NT2/D1 (cell line): ENCODE measurements at regions not wholly inside any gene's neighbourhood (a gene's known extent, or its start where the extent isn't known, plus 50 kb on each side); places are given as distances from the start of the nearest gene placed in this dataset.

ENCODE experiments used
- SUZ12 ChIP-seq: IDR thresholded peaks from 2 replicates; pipeline ENCODE4 v1.6.1; 2011; ENCODE audit not compliant: insufficient read length, insufficient read depth; ENCODE audit errors: extremely low read depth
- YY1 ChIP-seq: IDR thresholded peaks from 2 replicates; pipeline ENCODE4 v1.6.1; 2011; ENCODE audit not compliant: insufficient read length, insufficient read depth
- ZNF274 ChIP-seq: IDR thresholded peaks from 2 replicates; pipeline ENCODE4 v1.6.1; 2011; ENCODE audit warnings: mild to moderate bottlenecking, low read depth, low read length

DNA sequence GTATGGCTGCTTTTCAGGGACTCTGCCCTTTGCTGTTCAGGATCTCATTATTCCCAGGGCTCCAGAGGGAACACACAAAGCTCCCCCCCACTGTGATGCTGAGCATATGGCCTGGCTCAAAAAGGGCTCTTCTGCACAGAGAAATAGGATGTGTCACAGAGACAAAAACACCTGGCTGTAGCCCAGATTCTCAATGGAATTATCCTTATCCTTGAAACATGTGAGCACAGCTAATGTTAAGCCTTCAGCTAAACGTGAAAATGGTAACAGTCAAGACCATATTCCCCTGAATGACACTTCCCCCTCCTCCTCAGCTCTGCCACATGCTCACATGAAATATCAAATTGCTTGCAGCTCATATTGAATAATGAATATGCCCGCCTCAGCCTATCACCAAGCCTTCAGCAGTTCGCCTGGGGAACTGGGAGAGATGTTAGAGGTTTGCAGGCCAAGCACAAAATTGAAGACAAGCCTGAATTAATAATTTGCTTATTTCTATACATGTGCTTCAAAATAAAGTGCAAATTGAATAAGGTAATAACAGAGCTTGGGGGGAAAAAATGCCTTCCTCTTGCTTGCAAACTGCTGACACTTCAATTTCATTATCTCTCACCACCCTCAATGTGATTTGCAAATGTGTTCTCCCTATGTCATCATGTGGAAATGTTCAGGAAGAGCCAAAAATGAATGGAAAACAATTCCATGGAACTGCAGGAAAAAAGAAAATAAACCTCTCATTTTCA lies 181.0 kb upstream of the HNRNPA3 start:
- TF ChIP-seq YY1, result no peak
- no peak for TF ChIP-seq ZNF274
- TF ChIP-seq SUZ12, result no peak
